GM12872 (cell line): ENCODE measurements at regions not wholly inside any gene's neighbourhood (a gene's known extent, or its start where the extent isn't known, plus 50 kb on each side); places are given as distances from the start of the nearest gene placed in this dataset.

Experiments
- CTCF ChIP-seq: IDR thresholded peaks from 3 replicates; pipeline ENCODE4 v1.5.1; 2011; ENCODE audit warnings: low read depth, mild to moderate bottlenecking, low read length, moderate library complexity; ENCODE audit not compliant: insufficient read depth

GRCh38 chr4:9532134-9532862, 88.1 kb downstream of the DEFB131A start:
- peak; percentile 67; the same call in 1 of the 3 replicates for TF ChIP-seq CTCF

DNA sequence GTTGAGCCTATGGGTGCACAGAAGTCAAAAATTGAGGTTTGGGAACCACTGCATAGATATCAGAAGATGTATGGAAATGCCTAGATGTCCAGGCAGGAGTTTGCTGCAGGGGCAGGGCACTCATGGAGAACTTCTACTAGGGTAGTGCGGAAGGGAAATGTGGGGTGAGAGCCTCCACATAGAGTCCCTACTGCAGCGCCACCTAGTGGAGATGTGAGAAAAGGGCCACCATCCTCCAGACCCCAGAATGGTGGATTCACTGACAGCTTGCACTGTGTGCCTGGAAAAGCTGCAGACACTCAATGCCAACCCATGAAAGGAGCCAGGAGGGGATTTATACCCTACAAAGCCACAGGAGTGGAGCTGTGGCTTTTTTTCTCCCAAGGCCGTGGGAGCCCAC, 133.7 kb downstream of the DEFB131A start:
- peak; percentile 46; the same call in 1 of the 3 replicates for TF ChIP-seq CTCF

GRCh38 chr4:9592010-9592409, 147.8 kb downstream of the DEFB131A start:
- no peak for TF ChIP-seq CTCF

GRCh38 chr4:9594948-9595347, 150.7 kb downstream of the DEFB131A start:
- TF ChIP-seq CTCF = no peak

GRCh38 chr4:9599266-9599665, 155.1 kb downstream of the DEFB131A start:
- no peak for TF ChIP-seq CTCF

GRCh38 chr4:9600246-9600645, 156.0 kb downstream of the DEFB131A start:
- TF ChIP-seq CTCF = no peak

GRCh38 chr4:9602389-9602914, 158.2 kb downstream of the DEFB131A start:
- TF ChIP-seq CTCF = no peak

DNA sequence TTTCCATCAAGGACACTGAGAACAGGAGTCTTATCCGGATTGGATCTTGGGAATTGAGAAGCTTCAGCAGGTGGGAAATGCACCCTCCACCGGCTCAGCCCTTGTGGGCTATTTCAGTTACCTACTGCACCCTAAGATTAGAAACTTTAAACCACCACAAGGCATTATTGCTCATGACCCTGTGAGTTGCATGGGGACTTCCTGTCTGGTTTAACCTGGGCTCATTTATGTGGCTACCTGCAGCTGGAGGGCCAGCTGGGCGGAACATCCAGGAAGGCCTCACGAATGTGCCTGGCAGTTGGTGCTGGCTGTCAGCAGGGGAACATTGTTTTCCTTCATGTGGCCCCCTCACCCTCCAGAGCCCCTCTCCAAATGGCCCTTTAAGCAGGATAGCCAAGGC, 164.1 kb downstream of the DEFB131A start:
- no peak for TF ChIP-seq CTCF
